Left lung (tissue), 4 donors: ENCODE measurements at regions not wholly inside any gene's neighbourhood (a gene's known extent, or its start where the extent isn't known, plus 50 kb on each side); places are given as distances from the start of the nearest gene placed in this dataset.

Source experiments
- ATAC-seq: fragments of 200-7000 bp; cut with Tn5 transposase; one replicate; pipeline ENCODE4 v1.9.1; 2020; ENCODE audit warnings: moderate library complexity
- DNase-seq, 4 donors: peaks; one replicate each; pipeline ENCODE4 v3.0.0-alpha.2; 2013 to 2020
- H3K27ac ChIP-seq, 2 donors: fragments of 200-600 bp; sonication (generic) in 1 of 2; one replicate each; pipeline versions ENCODE4 v1.5.0 to v1.8.0; 2020 to 2021
- H3K27me3 ChIP-seq, 2 donors: fragments of 200-600 bp; sonication (generic) in 1 of 2; one replicate each; pipeline versions ENCODE4 v1.5.0 to v1.8.0; 2020 to 2021
- H3K36me3 ChIP-seq, 2 donors: fragments of 200-600 bp; sonication (generic) in 1 of 2; one replicate each; pipeline versions ENCODE4 v1.5.0 to v1.8.0; 2020 to 2021
- H3K4me1 ChIP-seq, 2 donors: fragments of 200-600 bp; one replicate each; pipeline ENCODE4 v1.8.0; 2021
- H3K4me3 ChIP-seq, 2 donors: fragments of 200-600 bp; sonication (generic) in 1 of 2; one replicate each; pipeline versions ENCODE4 v1.5.0 to v1.8.0; 2020 to 2021; ENCODE audit warnings: mild to moderate bottlenecking in 1 of 2
- H3K9me3 ChIP-seq, 2 donors: fragments of 200-600 bp; sonication (generic) in 1 of 2; one replicate each; pipeline versions ENCODE4 v1.5.0 to v1.8.0; 2020 to 2021
- CTCF ChIP-seq, 2 donors: fragments of 200-600 bp; sonication (generic) in 1 of 2; IDR thresholded peaks; one replicate each; pipeline versions ENCODE4 v1.5.0 to v1.8.0; 2021; ENCODE audit warnings: antibody characterized with exemption in 2 of 2
- intact Hi-C, 2 donors: fragments of 100-400 bp; cut with DNase I; formaldehyde crosslinking; loops; one replicate each; pipeline versions ENCODE4 v1.11.2 to v1.14.2; 2022
- donor health status: DM: no; HTN: yes; CAD: no.
- donor health status: DM: no; HTN: no; CAD: no.

- intact Hi-C loops, result no loop called here
- DNase-seq, result no peak
- Histone ChIP-seq H3K9me3 (peaks cover 0 to 3% of the 10 kb centered on the region in 2 donors), H3K4me3 (no peak overlapping the region), H3K36me3 (no peaks in the 10 kb centered on the region), H3K27me3 (no peaks in the 10 kb centered on the region), H3K27ac (no peak overlapping the region), H3K4me1 (no peaks in the 10 kb centered on the region)
- TF ChIP-seq CTCF (IDR thresholded peaks at IDR 0.05), result no peak
- no peak for ATAC-seq
Observed at GRCh38 chr6:48916607-48917006, 546.4 kb downstream of the MMUT start.

GRCh38 chr6:48915591-48915990 is 547.5 kb downstream of the MMUT start:
- Histone ChIP-seq H3K9me3 (peaks cover 0 to 3% of the 10 kb centered on the region in 2 donors), H3K27ac (no peak overlapping the region), H3K27me3 (no peaks in the 10 kb centered on the region), H3K4me3 (no peak overlapping the region), H3K4me1 (no peaks in the 10 kb centered on the region), H3K36me3 (no peaks in the 10 kb centered on the region)
- intact Hi-C loops, result no loop called here
- DNase-seq (no peak), ATAC-seq (no peak)
- TF ChIP-seq CTCF (IDR thresholded peaks at IDR 0.05), result no peak

GRCh38 chr6:48912503-48912902 is 550.5 kb downstream of the MMUT start:
- TF ChIP-seq CTCF (IDR thresholded peaks at IDR 0.05), result no peak
- intact Hi-C loops, result no loop called here

DNA sequence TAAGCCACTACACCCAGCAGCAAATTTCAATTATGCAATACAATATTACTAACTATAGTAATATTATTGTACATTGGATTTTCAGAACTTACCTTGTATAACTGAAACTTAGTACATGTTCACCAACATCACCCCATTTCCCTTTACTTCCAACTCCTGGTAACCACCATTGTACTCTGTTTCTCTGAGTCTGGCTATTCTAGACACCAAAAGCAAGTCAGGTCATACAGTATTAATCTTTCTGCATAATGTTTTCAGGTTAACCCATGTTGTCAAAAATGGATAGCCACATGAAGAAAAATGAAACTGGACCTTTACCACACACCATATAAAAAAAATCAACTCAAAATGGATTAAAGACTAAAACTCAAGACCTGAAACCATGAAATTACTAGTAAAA is 558.2 kb downstream of the MMUT start:
- no peak for TF ChIP-seq CTCF (IDR thresholded peaks at IDR 0.05)
- H3K4me3 ChIP-seq, result no peak overlapping the region
- ATAC-seq (no peak), DNase-seq (no peak)
- no peaks in the 10 kb centered on the region for H3K4me1 ChIP-seq
- no peaks in the 10 kb centered on the region for H3K27me3 ChIP-seq
- H3K36me3 ChIP-seq, result no peaks in the 10 kb centered on the region
- H3K27ac ChIP-seq, result no peak overlapping the region
- intact Hi-C loops, result no loop called here
- H3K9me3 ChIP-seq, result peaks cover 0 to 6% of the 10 kb centered on the region in 2 donors

More at GRCh38 chr6:48912503-48912902, 550.5 kb downstream of the MMUT start:
- no peak overlapping the region for H3K27ac ChIP-seq
- H3K27me3 ChIP-seq, result no peaks in the 10 kb centered on the region
- H3K4me1 ChIP-seq, result no peaks in the 10 kb centered on the region
- H3K36me3 ChIP-seq, result no peaks in the 10 kb centered on the region
- ATAC-seq, result no peak
- H3K4me3 ChIP-seq, result no peak overlapping the region
- DNase-seq, result no peak
- H3K9me3 ChIP-seq, result no peaks in the 10 kb centered on the region

GRCh38 chr6:48894469-48894868 is 568.6 kb downstream of the MMUT start:
- intact Hi-C loops, result no loop called here
- no peaks in the 10 kb centered on the region for H3K4me1 ChIP-seq
- no peaks in the 10 kb centered on the region for H3K27me3 ChIP-seq
- no peak for TF ChIP-seq CTCF (IDR thresholded peaks at IDR 0.05)
- no peak for DNase-seq
- H3K9me3 ChIP-seq, result no peaks in the 10 kb centered on the region
- H3K4me3 ChIP-seq, result no peak overlapping the region
- H3K27ac ChIP-seq, result no peak overlapping the region
- no peak for ATAC-seq
- H3K36me3 ChIP-seq, result no peaks in the 10 kb centered on the region
